Mesendoderm (in vitro differentiated cells): ENCODE measurements at regions not wholly inside any gene's neighbourhood (a gene's known extent, or its start where the extent isn't known, plus 50 kb on each side); places are given as distances from the start of the nearest gene placed in this dataset.
"Not testable (repeated sequence)": the region's sequence is repeated elsewhere in the genome, so short reads cannot be mapped to it uniquely, and the experiment has no call there.

ENCODE experiments used
- DNase-seq: peaks from one replicate; pipeline ENCODE4 v3.0.0; 2013
- H2AK5ac ChIP-seq: 2 replicates; pipeline ENCODE4 v1.6.1; 2013; ENCODE audit warnings: low read length, inconsistent platforms
- H2BK120ac ChIP-seq: 2 replicates; pipeline ENCODE4 v1.6.1; 2013; ENCODE audit warnings: low read depth, mild to moderate bottlenecking, low read length, moderate library complexity, mixed read lengths
- H2BK15ac ChIP-seq: replicated peaks from 2 replicates; pipeline ENCODE4 v1.6.1; 2013; ENCODE audit warnings: low read depth, mild to moderate bottlenecking, moderate library complexity
- H2BK5ac ChIP-seq: 2 replicates; pipeline ENCODE4 v1.6.1; 2013; ENCODE audit warnings: low read length, inconsistent platforms
- H3K18ac ChIP-seq: 2 replicates; pipeline ENCODE4 v1.6.1; 2013; ENCODE audit warnings: mild to moderate bottlenecking, low read length, mixed read lengths
- H3K23ac ChIP-seq: one replicate; pipeline ENCODE4 v1.6.1; 2013; ENCODE audit warnings: low read length
- H3K27ac ChIP-seq: 2 replicates; pipeline ENCODE4 v1.5.1; 2013; ENCODE audit warnings: low read depth, mild to moderate bottlenecking, inconsistent platforms, low read length, moderate library complexity
- H3K27me3 ChIP-seq: 2 replicates; pipeline ENCODE4 v1.6.1; 2013; ENCODE audit warnings: low read length, control low read depth, mild to moderate bottlenecking, inconsistent platforms; ENCODE audit not compliant: insufficient read depth, poor library complexity
- H3K36me3 ChIP-seq: 2 replicates; pipeline ENCODE4 v1.6.1; 2013; ENCODE audit warnings: low read length, inconsistent platforms; ENCODE audit not compliant: control insufficient read depth, insufficient read depth
- H3K4ac ChIP-seq: one replicate; pipeline ENCODE4 v1.6.1; 2013; ENCODE audit warnings: low read depth, mild to moderate bottlenecking, low read length, moderate library complexity
- H3K4me1 ChIP-seq: 2 replicates; pipeline ENCODE4 v1.6.1; 2013; ENCODE audit warnings: low read depth, low read length, inconsistent platforms; ENCODE audit not compliant: control insufficient read depth
- H3K4me2 ChIP-seq: 2 replicates; pipeline ENCODE4 v1.6.1; 2013; ENCODE audit warnings: low read length
- H3K4me3 ChIP-seq: 2 replicates; pipeline ENCODE4 v1.5.1; 2013; ENCODE audit warnings: mild to moderate bottlenecking, low read length
- H3K56ac ChIP-seq: one replicate; pipeline ENCODE4 v1.6.1; 2013; ENCODE audit warnings: low read length
- H3K79me1 ChIP-seq: 2 replicates; pipeline ENCODE4 v1.6.1; 2013; ENCODE audit warnings: low read length, inconsistent platforms
- H3K79me2 ChIP-seq: 2 replicates; pipeline ENCODE4 v1.6.1; 2013; ENCODE audit warnings: mild to moderate bottlenecking, low read length; ENCODE audit not compliant: control insufficient read depth, insufficient read depth
- H3K9ac ChIP-seq: 2 replicates; pipeline ENCODE4 v1.6.1; 2013; ENCODE audit warnings: low read length, inconsistent platforms
- H4K5ac ChIP-seq: one replicate; pipeline ENCODE4 v1.6.1; 2013; ENCODE audit warnings: low read length
- H4K8ac ChIP-seq: one replicate; pipeline ENCODE4 v1.6.1; 2013; ENCODE audit warnings: low read depth, mild to moderate bottlenecking, control low read depth, low read length, moderate library complexity
- WGBS: extraction: QIAGEN DNeasy Blood & Tissue Kit; methylation state at CpG from one replicate; pipeline ENCODE4 v1.1.7; 2013; ENCODE audit warnings: low lambda C conversion rate, missing lambda C conversion rate; ENCODE audit not compliant: insufficient coverage; ENCODE audit errors: extremely low coverage; 5-methylcytosine and 5-hydroxymethylcytosine counted together

DNA sequence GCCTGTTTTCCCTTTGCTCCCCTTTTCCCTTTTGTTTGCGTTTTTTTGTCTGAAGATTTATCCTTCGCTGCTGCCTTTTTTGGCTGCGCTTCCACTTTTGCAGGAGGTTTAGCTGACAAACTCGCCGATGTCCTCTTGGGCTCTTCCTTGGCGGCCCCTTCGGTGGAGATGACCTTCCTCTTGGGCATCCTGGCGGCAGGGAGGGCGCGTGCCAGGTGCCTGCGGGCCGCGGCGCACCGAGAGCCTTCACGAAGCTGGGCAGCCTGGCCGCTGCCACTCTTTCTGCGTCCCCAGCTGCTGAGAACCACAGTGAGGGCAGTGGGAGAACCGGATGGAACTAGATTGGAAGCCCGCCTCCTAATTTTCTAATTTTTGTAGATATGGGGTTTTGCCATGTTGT, 197.1 kb upstream of the C2CD4B start:
- no peaks in the 10 kb centered on the region for H3K36me3 ChIP-seq
- H2BK5ac ChIP-seq: no peak overlapping the region
- no peak overlapping the region for H3K9ac ChIP-seq
- H3K18ac ChIP-seq: no peak overlapping the region
- no peak overlapping the region for H4K8ac ChIP-seq
- no peak overlapping the region for H3K23ac ChIP-seq
- no peak overlapping the region for H3K4me3 ChIP-seq
- H3K79me2 ChIP-seq: no peaks in the 10 kb centered on the region
- no peak overlapping the region for H3K56ac ChIP-seq
- no peaks in the 10 kb centered on the region for H3K27me3 ChIP-seq
- H2BK15ac ChIP-seq: no peak overlapping the region
- no peak overlapping the region for H3K4ac ChIP-seq
- no peak for DNase-seq
- H2AK5ac ChIP-seq: no peak overlapping the region
- H3K79me1 ChIP-seq: no peaks in the 10 kb centered on the region
- no peaks in the 10 kb centered on the region for H3K4me1 ChIP-seq
- no peak overlapping the region for H2BK120ac ChIP-seq
- no CpG with 5 or more reads among the region's 20 CpGs for WGBS
- no peak overlapping the region for H3K27ac ChIP-seq
- no peak overlapping the region for H3K4me2 ChIP-seq
- no peak overlapping the region for H4K5ac ChIP-seq

DNA sequence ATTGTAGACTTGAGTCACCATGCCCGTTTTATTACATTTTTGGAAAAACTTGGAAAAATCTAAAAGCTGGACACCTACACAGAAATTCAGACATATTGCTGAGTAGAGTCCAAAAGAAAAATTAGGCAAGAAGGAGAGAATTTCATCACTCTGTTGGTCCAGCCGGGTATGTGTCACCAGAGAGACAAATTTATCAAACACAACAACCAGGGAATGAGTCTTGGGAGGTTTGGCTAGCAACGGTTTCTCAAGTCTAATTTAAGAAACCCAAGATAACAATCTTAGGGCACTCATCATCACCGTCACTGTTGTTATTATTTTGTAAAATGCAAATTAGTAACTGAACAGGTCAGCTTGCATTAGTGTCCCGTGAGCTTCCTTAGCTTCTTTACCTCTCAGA, 197.5 kb upstream of the C2CD4B start:
- no peak overlapping the region for H3K18ac ChIP-seq
- H3K23ac ChIP-seq: no peak overlapping the region
- H2BK15ac ChIP-seq: no peak overlapping the region
- WGBS: no CpG with 5 or more reads among the region's 5 CpGs
- H2AK5ac ChIP-seq: no peak overlapping the region
- H2BK5ac ChIP-seq: no peak overlapping the region
- H3K36me3 ChIP-seq: no peaks in the 10 kb centered on the region
- no peak overlapping the region for H3K27ac ChIP-seq
- no peak overlapping the region for H3K4me3 ChIP-seq
- H3K4ac ChIP-seq: no peak overlapping the region
- no peak overlapping the region for H4K5ac ChIP-seq
- no peaks in the 10 kb centered on the region for H3K79me2 ChIP-seq
- no peaks in the 10 kb centered on the region for H3K79me1 ChIP-seq
- H3K9ac ChIP-seq: no peak overlapping the region
- H4K8ac ChIP-seq: no peak overlapping the region
- H3K4me2 ChIP-seq: no peak overlapping the region
- no peak overlapping the region for H2BK120ac ChIP-seq
- H3K27me3 ChIP-seq: no peaks in the 10 kb centered on the region
- H3K4me1 ChIP-seq: no peaks in the 10 kb centered on the region
- DNase-seq: no peak
- no peak overlapping the region for H3K56ac ChIP-seq

DNA sequence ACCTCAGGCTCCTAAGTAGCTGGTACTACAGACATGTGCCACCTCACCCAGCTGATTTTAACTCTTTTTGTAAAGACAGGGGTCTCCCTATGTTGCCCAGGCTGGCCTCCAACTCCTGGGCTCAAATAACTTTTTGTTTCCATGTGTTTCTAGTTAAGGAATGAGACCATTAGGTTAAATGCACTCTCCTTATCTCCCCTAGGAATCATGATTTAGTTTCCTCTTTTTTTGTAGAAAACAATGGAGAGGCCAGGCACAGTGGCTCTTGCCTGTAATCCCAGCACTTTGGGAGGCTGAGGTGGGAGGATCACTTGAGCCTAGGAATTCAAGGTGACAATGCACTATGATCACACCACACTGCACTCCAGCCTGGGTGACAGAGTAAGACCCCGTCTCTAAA, 198.8 kb upstream of the C2CD4B start:
- H3K36me3 ChIP-seq: no peaks in the 10 kb centered on the region
- H3K56ac ChIP-seq: no peak overlapping the region
- no peak overlapping the region for H3K9ac ChIP-seq
- H3K23ac ChIP-seq: no peak overlapping the region
- H4K5ac ChIP-seq: no peak overlapping the region
- no peaks in the 10 kb centered on the region for H3K79me2 ChIP-seq
- no peaks in the 10 kb centered on the region for H3K4me1 ChIP-seq
- no peak overlapping the region for H3K18ac ChIP-seq
- no peak overlapping the region for H2AK5ac ChIP-seq
- H2BK120ac ChIP-seq: no peak overlapping the region
- H4K8ac ChIP-seq: no peak overlapping the region
- H3K4me3 ChIP-seq: no peak overlapping the region
- H3K4ac ChIP-seq: no peak overlapping the region
- no peak overlapping the region for H2BK15ac ChIP-seq
- H3K4me2 ChIP-seq: no peak overlapping the region
- H3K79me1 ChIP-seq: no peaks in the 10 kb centered on the region
- DNase-seq: peak; percentile 71
- no peak overlapping the region for H3K27ac ChIP-seq
- no CpG with 5 or more reads among the region's 1 CpG for WGBS
- H2BK5ac ChIP-seq: no peak overlapping the region
- H3K27me3 ChIP-seq: no peaks in the 10 kb centered on the region

DNA sequence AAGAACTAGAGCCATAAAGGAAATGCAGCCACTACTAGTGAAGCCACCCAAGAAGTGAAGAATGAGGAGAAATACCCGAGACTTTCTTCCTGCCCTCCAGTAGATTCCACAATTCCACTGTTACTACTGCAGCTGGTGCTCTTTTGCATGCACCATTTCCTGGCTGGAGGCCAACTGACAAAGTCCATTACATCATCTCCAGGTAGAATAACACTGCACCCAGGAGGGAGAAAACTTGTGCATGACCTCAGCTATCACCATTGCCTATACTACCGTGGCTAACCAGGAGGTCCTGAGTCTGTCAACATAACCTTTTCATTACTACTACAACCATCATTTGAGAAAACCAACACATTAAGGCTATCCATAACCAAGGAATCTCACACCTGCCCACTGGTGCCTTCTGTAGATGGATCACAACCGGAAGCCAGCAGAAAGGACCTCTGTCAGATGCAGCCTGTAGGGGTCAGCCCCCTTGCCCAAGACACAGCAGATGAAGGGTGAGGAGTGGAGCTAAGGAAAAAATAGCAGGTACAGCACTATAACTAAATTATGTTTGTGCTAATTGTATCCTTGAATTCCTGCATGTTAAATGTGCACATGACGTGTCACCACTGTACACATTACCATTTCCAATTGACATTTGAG, 200.8 kb upstream of the C2CD4B start:
- Histone ChIP-seq H3K9ac (no peak overlapping the region), H2BK120ac (no peak overlapping the region), H2BK5ac (no peak overlapping the region), H4K8ac (no peak overlapping the region), H3K79me2 (no peaks in the 10 kb centered on the region), H2AK5ac (no peak overlapping the region), H3K4me2 (no peak overlapping the region), H3K36me3 (no peaks in the 10 kb centered on the region), H3K18ac (no peak overlapping the region), H3K23ac (no peak overlapping the region), H3K4me1 (no peaks in the 10 kb centered on the region), H3K27me3 (no peaks in the 10 kb centered on the region), H3K56ac (no peak overlapping the region), H3K27ac (no peak overlapping the region), H3K4me3 (no peak overlapping the region), H2BK15ac (no peak overlapping the region), H3K79me1 (no peaks in the 10 kb centered on the region), H4K5ac (no peak overlapping the region), H3K4ac (no peak overlapping the region)
- DNase-seq: peak; percentile 15
- WGBS: no CpG with 5 or more reads among the region's 4 CpGs

DNA sequence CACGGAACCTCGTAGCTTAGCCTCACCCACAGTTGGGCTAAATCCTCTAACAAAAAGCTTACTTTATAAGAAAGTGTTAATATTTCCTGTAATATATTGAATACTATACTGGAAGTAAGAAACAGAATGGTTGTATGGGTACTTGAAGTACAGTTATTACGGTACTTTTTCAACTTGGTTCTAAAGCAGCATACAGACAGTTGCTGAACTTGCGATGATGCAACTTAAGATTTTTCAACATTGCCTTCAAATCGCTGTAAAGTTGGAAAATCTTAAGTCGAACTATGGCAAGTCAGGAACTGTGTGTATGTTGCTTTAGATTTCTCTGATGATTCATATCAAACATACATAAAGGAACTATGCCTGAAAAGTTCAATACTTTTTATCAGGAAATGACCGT, 204.4 kb upstream of the C2CD4B start:
- Histone ChIP-seq H3K18ac (no peak overlapping the region), H2BK120ac (no peak overlapping the region), H3K4me2 (no peak overlapping the region), H3K79me1 (no peaks in the 10 kb centered on the region), H4K8ac (no peak overlapping the region), H3K27me3 (no peaks in the 10 kb centered on the region), H3K4me3 (no peak overlapping the region), H3K36me3 (no peaks in the 10 kb centered on the region), H3K79me2 (no peaks in the 10 kb centered on the region), H2BK5ac (no peak overlapping the region), H2BK15ac (no peak overlapping the region), H3K4me1 (no peaks in the 10 kb centered on the region), H3K27ac (no peak overlapping the region), H3K9ac (no peak overlapping the region), H3K4ac (no peak overlapping the region), H3K56ac (no peak overlapping the region), H4K5ac (no peak overlapping the region), H2AK5ac (no peak overlapping the region), H3K23ac (no peak overlapping the region)
- DNase-seq: no peak
- no CpG with 5 or more reads among the region's 7 CpGs for WGBS

DNA sequence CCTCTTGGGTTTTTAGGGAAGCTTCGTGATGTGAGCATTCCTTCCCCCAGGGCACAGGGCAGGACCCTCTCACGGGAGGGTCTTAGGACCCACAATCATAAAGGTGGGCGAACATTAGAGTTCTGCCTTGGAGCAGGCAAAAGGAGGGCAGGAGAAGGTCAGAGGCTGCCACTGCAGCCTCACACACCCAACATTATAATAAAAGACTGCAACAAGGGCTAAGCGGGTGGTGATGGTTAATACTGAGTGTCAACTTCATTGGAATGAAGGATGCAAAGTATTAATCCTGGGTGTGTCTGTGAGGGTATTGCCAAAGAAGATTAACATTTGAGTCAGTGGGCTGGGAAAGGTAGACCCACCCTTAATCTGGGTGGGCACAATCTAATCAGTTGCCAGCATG, 206.6 kb upstream of the C2CD4B start:
- not testable (repeated sequence) for H2BK15ac ChIP-seq, DNase-seq, H3K4ac ChIP-seq, H2BK120ac ChIP-seq, H3K4me3 ChIP-seq, H2AK5ac ChIP-seq, H3K4me2 ChIP-seq, H3K23ac ChIP-seq, H4K8ac ChIP-seq, H3K79me1 ChIP-seq, H3K27ac ChIP-seq, H3K4me1 ChIP-seq, H3K9ac ChIP-seq, H2BK5ac ChIP-seq, H3K56ac ChIP-seq, H3K79me2 ChIP-seq, H3K27me3 ChIP-seq, H3K36me3 ChIP-seq, H4K5ac ChIP-seq, H3K18ac ChIP-seq
- no CpG with 5 or more reads among the region's 4 CpGs for WGBS
